HG03460 (cell line): ENCODE measurements at regions not wholly inside any gene's neighbourhood (a gene's known extent, or its start where the extent isn't known, plus 50 kb on each side); places are given as distances from the start of the nearest gene placed in this dataset.

Experiments used
- ATAC-seq: cut with Tn5 transposase; IDR thresholded peaks from one replicate; pipeline ENCODE4 v1.9.1; 2021; ENCODE audit not compliant: unreplicated experiment

DNA sequence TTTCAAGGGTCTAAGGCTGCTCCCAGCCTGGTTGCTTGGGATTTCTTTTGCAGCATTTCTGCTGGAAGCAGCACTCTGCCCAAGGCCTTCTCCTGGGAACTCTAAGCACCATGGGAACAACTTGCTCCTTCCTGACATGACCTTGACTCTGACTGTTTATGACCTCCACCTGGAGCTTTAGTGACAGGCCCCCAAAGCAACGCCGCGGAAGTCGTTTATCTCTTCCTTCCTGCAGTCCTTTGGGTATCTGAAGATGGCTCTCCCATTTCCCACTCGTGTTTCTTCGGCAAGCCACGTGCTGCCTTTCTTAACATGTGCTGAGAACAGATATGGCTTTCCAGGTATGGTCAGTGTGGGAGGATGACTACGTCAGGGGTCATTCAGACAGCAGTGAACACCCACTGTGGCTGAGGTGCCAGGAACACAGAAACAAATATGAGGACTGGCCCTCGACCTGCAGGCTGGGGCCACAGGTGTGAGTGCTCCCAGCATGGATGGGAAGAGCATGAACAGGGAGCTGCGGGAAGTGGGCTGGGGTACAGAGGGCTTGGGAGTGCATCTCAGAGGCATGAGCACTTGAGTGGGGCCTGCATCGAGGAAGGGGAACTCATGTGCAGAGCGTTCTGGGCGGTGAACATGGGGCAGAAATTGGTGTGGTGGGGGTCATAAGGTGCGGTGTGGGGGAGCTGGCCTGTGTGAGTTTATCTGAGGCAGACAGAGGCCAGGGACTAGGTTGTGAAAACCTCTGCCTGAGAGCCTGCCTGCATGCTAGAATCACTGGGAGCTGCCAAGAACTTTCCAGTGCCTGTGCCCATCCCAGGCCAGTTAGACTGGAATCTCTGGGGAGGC lies 140.5 kb downstream of the TSN start:
- ATAC-seq, result no peak

- ATAC-seq, result peak; percentile 80
These were observed 142.0 kb downstream of the TSN start for GRCh38 chr2:121897335-121897970.

- no peak for ATAC-seq
These were observed 143.0 kb downstream of the TSN start for GRCh38 chr2:121898483-121898882.

DNA sequence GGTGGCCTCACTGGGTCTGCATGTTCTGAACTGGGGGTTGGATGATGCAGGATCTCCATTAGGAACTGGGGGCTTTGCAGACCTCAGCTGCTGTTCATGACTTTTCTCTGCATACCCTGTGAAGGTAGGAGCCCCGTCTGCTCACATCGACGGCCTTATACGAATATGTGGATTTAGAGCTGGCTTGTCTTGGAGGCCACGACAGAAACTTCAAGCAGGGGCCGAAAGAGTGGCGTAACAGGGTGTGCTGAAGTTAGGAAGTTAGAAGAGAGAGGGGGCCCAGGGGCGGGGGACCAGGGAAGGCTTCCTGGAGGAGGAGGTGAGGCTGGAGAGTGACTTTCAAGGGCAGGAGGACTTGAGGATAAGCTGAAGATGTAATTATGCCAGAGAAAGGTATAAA lies 144.9 kb downstream of the TSN start:
- ATAC-seq, result no peak

DNA sequence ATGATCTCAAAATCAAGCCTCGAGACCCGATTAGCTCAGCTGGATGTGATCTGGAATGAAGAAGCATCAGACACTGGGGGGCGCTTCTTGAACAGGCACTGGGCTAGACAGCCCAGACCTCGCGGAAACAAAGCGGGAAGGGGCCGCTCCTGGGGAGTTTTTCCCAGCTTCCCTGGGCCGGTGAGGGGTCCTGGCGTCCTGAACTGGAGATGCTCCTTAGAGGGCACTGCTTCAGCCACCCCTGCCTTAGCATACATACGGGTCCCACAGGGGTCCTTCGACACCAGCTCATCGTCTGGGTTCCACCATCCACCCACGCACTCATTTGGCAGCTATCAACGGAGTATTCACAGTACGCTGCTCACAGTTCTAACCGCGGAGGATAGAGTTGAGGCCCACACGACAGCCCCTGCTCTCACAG lies 146.7 kb downstream of the TSN start:
- ATAC-seq, result no peak

- no peak for ATAC-seq
These were observed 147.2 kb downstream of the TSN start for GRCh38 chr2:121902616-121903015.

DNA sequence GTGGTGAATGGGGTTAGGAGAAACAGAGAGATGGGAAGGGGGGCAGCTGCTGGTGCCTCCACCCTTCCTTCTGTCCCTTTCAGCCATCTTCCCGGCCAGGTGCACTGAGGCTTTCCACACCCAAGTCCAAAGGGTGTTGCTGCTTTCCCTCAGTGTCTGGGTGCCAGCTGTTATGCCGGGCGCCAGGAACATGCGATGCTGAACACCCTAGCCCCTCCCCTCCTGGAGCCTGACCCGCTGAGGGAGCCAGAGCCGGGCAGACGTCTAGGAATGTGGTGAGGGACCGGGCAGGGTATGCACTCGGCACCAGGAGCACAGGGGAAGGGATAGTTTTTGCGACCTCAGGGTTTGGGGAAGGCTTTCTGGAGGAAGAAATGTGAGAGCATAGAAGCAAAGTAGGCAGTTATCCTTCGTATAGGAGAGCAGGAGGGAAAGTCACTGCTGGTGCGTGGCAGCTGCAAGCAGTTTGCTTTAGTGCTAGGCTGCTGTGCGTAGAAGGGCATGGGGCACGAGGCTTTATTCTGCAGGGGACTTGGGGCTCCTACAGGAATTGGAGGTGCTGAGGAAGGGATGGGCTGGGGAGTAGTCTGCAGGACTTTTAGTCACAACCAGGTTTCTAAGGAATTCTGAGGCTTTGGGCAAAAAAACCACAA lies 147.7 kb downstream of the TSN start:
- ATAC-seq, result no peak

GRCh38 chr2:121904656-121905055 lies 149.2 kb downstream of the TSN start:
- ATAC-seq, result no peak

GRCh38 chr2:121905201-121905600 lies 149.8 kb downstream of the TSN start:
- no peak for ATAC-seq

DNA sequence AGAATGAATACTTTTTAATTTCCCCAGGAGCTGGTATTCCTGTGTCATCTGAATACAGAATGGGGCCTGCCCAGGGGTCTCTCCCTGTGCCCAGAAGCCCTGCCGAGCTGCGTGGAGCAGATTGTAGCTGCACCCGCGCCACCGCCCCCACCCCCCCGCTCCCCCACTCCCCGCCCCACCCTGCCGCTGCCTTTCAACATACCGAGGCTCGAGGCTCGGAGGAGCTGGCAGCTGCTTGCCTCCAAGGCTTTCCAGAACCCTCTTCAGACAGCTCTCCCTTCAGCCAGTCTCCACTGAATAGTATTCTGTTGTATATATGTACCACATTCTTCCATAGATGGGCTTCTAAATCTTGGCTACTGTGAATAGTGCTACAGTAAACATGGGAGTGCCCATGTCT lies 150.7 kb downstream of the TSN start:
- no peak for ATAC-seq

GRCh38 chr2:121907928-121908327 lies 152.5 kb downstream of the TSN start:
- ATAC-seq, result no peak

DNA sequence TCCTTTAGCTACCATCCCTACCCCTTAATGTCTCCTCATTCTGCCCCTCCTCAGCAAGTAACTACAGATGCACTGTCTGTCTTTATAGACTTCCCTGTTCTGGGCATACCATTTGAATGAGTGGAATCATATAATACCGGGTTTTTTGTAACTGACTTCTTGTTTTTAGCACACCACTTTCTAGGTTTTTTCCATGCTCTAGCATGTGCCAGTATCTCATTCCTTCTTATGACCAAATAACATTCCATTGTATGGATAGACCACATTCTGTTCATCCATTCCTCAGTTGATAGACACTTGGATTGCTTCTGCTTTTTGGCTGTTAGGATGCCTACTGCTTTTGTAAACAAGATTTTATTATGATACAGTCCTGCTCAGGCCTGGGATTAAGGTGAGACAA lies 154.7 kb downstream of the TSN start:
- no peak for ATAC-seq

DNA sequence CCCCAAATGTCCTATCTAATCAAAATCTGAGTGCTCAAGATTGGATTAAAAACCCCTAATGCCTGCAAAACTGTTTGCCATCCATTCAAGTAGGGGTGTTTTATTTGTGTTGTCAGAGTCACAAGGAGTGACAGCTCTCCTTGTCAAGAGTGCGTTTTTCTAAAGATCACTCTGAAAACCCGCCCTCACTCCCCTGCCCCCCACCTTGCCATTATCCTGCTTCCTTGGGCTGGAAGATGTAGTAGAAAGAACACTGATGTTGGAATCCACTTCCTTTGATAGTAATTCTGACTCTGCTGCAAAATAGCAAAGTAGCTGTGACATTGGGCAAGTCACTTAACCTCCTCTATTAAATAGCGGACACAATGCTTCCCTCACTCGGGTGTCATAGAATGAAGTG lies 155.6 kb downstream of the TSN start:
- no peak for ATAC-seq

DNA sequence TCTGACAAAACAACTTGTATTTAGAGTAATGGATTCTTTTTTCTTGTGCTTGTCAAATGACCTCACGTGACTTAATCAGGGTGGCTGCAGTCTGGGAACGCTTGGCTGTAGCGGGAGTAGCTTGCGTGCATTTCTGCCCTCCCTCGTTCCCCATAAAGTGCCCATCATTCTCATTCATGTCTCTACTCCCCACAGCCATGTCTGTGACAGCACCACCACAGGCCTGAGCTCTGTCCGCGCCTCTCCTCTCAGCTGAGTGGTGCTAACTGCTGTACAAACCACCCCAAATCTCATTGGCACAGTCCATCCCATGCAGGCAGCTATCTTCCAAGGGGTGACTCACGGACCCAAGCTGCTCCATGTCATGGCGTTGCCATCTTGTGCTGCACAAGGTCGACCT lies 161.7 kb downstream of the TSN start:
- ATAC-seq, result no peak

DNA sequence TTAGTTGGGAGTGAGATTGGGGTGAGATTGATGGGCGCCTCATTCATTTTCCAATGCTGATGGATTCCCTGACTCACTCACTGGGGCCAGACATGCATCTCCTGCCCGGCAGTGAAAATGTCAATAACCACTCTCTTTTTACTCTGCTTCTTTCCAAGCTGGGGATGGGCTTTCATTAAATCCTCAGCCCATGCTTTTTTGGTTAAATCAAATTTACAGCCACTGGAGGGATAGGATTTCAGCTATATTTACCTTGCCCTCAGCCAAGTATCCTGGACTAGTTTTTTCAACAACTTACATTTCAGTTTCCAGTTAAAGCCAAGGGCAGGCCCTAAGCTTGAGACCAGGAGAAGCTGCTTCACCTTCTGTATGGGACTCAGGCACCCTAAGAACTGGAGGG lies 162.8 kb downstream of the TSN start:
- ATAC-seq, result no peak

DNA sequence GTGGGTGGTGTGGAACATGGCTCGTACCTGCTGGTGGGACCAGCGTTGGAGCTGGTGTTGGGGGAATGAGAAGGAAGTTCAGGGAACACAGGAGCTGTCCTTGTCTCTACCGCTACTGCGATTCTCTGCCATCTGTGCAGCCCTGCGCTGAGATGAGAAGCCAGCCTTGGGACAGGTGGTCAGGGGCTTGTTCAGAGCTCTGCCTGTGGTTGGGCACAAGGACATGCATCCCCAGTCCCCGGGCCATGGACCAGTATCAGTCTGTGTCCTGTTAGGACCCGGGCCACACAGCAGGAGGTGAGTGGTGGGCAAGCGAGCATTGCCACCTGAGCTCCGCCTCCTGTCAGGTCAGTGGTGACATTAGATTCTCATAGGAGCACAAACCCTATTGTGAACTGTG lies 164.4 kb downstream of the TSN start:
- no peak for ATAC-seq

GRCh38 chr2:121925466-121925865 lies 170.0 kb downstream of the TSN start:
- no peak for ATAC-seq

DNA sequence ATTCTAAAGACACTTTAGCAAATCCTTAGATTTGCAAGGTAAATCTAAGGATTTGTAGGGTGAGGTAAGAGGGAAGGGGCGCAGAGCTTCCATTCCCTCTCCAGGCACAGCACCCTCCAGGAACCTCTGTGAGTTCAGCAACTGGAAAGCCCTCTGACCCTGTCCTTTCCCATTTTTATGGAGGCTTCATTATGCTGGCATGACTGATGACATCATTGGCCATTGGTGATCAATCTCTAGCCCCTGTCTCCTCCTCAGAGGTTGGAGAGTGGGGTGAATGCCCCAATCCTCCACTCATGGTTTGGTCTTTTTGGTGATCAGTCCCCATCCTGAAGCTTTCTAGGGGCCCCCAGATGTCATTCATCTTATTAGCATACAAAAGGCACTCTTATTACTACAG lies 187.8 kb downstream of the TSN start:
- ATAC-seq, result no peak

DNA sequence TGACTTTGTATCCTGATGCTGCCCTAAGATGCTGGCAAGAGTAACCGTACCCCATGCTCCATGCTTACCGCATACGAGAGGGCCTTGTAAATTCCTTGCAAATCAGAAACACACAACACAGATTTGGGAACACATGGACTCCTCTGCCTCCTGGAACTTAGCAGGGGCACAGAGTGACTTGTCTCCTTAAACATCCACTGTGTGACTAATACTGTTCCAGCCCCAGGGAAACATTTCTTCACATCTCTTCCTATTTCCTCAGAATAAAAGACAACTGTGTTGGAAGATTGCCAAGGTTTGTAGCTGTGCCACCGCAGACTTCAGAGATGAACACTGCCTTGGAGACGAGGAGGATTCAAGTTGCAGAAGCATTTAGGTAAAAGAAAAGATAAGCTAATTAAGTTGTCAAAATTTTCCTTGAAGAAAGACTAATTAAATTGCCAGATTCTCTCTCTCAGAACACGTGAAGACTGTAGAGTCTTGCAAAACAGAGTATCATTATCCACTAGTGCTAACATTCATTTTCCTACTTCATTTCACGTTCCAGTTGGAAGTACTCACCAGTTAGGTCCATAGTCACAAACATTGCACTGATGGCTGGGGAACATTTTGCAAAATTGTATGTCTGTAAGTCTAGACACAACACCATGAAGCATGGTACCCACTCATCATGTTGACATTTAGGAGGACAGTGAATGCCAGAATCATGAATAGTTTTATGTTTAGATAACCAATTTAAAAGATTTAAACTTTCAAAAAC lies 188.8 kb downstream of the TSN start:
- ATAC-seq, result no peak

DNA sequence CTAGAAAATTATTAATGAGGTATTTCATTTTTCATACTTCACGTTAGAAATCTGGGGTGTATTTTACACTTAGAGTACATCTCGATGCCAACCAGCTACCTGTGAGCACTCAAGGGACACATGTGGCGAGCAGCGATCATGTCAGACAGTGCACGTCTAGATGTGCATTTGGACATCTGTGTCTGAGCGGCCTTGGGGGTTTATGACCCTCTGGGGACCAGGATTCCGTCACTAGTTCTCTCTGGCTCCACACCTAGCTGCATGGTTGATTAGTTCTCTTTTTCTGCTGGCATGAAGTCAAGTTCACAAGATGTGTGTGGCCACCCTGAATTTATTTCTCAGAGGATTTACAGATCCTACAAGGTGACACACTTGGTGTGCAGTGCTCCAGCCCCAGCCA lies 192.2 kb downstream of the TSN start:
- ATAC-seq, result no peak

- ATAC-seq, result peak; percentile 56
These were observed 193.8 kb downstream of the TSN start for GRCh38 chr2:121949271-121949670.
